ENCODE measurements at regions not wholly inside any gene's neighbourhood (a gene's known extent, or its start where the extent isn't known, plus 50 kb on each side); places are given as distances from the start of the nearest gene placed in this dataset.

DNA sequence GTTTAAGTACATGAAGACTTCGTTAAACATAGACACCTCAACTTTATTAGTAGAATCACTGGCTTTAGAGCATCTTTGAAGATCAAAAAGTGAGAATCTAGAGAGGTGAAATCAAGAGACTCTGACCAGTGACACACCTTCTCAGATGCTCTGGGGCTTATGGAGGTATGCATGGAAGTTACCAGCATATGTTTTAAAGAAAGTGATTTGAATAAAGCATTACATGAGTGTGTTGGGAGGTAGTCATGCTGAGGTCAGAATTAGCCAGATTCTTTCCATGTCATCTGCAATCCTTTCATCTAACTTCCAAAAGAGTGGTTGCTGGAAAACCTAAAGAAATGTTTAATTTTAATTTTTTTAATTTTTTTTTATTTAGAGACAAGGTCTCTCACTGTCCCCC is 658.0 kb upstream of the GOLIM4 start:
- FAIRE-seq, result no peak
- H3K4me1 ChIP-seq (ENCODE audit: control insufficient read depth, extremely low read depth, insufficient read depth, low read length), result no peaks in the 10 kb centered on the region
- no peaks in the 10 kb centered on the region for H3K79me2 ChIP-seq (ENCODE audit: control insufficient read depth, insufficient read depth, low read length)
- H3K27me3 ChIP-seq (ENCODE audit: control insufficient read depth, extremely low read depth, insufficient read depth, low read length), result no peaks in the 10 kb centered on the region
- H3K36me3 ChIP-seq (ENCODE audit: control insufficient read depth in 2 of 2, extremely low read depth in 1 of 2, insufficient read depth in 2 of 2, low read length in 2 of 2), result no peaks in the 10 kb centered on the region
- H3K4me2 ChIP-seq (ENCODE audit: control insufficient read depth, extremely low read depth, insufficient read depth, low read depth, low read length), result no peak overlapping the region
- no peak overlapping the region for H3K9ac ChIP-seq (ENCODE audit: control insufficient read depth, extremely low read depth, insufficient read depth, low read length)
- no peak for TF ChIP-seq EZH2 (IDR thresholded peaks at IDR 0.05; ENCODE audit: low read length)
- TF ChIP-seq, protein P1, sequence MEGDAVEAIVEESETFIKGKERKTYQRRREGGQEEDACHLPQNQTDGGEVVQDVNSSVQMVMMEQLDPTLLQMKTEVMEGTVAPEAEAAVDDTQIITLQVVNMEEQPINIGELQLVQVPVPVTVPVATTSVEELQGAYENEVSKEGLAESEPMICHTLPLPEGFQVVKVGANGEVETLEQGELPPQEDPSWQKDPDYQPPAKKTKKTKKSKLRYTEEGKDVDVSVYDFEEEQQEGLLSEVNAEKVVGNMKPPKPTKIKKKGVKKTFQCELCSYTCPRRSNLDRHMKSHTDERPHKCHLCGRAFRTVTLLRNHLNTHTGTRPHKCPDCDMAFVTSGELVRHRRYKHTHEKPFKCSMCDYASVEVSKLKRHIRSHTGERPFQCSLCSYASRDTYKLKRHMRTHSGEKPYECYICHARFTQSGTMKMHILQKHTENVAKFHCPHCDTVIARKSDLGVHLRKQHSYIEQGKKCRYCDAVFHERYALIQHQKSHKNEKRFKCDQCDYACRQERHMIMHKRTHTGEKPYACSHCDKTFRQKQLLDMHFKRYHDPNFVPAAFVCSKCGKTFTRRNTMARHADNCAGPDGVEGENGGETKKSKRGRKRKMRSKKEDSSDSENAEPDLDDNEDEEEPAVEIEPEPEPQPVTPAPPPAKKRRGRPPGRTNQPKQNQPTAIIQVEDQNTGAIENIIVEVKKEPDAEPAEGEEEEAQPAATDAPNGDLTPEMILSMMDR (optimal IDR thresholded peaks at IDR 0.05 in 1 of 3, IDR thresholded peaks at IDR 0.05 in 1 of 3, conservative IDR thresholded peaks at IDR 0.05 in 1 of 3; ENCODE audit: extremely low read depth in 1 of 3, insufficient read depth in 2 of 3, low read length in 3 of 3), result no peak
- H3K9me3 ChIP-seq (ENCODE audit: control insufficient read depth, low read depth, low read length), result no peaks in the 10 kb centered on the region
- no peak overlapping the region for H2AFZ ChIP-seq (ENCODE audit: control insufficient read depth, low read length)
- H4K20me1 ChIP-seq (ENCODE audit: control insufficient read depth, extremely low read depth, insufficient read depth, low read length), result no peaks in the 10 kb centered on the region
- H3K4me3 ChIP-seq (ENCODE audit: control insufficient read depth in 2 of 3, extremely low read depth in 1 of 3, insufficient read depth in 2 of 3, low read depth in 1 of 3, low read length in 3 of 3), result no peak overlapping the region
- dilution Hi-C loops (cut with MboI; ENCODE audit: extremely low pct_ligation_motif_present, low sequenced_read_pairs), result no loop called here
- H3K27ac ChIP-seq (ENCODE audit: control insufficient read depth, insufficient read depth, low read length), result no peak overlapping the region
- no peaks in the 10 kb centered on the region for H3K9me1 ChIP-seq (ENCODE audit: control insufficient read depth, extremely low read depth, insufficient read depth, low read length)
- DNase-seq (ENCODE audit: low read depth, low spot score), result no peak

DNA sequence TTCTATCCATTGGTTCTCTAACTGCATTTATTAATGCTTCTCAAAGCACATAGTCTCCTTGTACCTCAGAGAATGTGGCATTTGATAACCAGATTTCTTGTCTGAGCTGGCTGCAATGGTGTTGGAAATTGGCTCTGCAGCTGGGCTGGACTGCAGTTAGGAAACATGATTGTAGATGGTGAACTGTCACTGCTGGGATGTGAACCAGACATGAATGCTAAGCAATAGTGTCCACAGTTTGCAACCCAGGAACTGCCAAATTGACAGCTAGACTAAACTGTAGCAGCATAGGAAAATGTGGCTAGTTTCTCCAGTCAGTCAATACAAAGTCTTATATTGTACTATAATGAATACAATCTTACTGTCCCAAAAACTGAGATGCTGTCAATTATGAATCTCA is 656.6 kb upstream of the GOLIM4 start:
- DNase-seq (ENCODE audit: low read depth, low spot score) (no peak), FAIRE-seq (no peak)
- Histone ChIP-seq H3K4me2 (ENCODE audit: control insufficient read depth, extremely low read depth, insufficient read depth, low read depth, low read length) (no peak overlapping the region), H3K4me1 (ENCODE audit: control insufficient read depth, extremely low read depth, insufficient read depth, low read length) (no peaks in the 10 kb centered on the region), H3K9me1 (ENCODE audit: control insufficient read depth, extremely low read depth, insufficient read depth, low read length) (no peaks in the 10 kb centered on the region), H3K27ac (ENCODE audit: control insufficient read depth, insufficient read depth, low read length) (no peak overlapping the region), H4K20me1 (ENCODE audit: control insufficient read depth, extremely low read depth, insufficient read depth, low read length) (no peaks in the 10 kb centered on the region), H3K36me3 (ENCODE audit: control insufficient read depth in 2 of 2, extremely low read depth in 1 of 2, insufficient read depth in 2 of 2, low read length in 2 of 2) (no peaks in the 10 kb centered on the region), H3K27me3 (ENCODE audit: control insufficient read depth, extremely low read depth, insufficient read depth, low read length) (no peaks in the 10 kb centered on the region), H3K79me2 (ENCODE audit: control insufficient read depth, insufficient read depth, low read length) (no peaks in the 10 kb centered on the region), H3K9ac (ENCODE audit: control insufficient read depth, extremely low read depth, insufficient read depth, low read length) (no peak overlapping the region), H2AFZ (ENCODE audit: control insufficient read depth, low read length) (no peak overlapping the region), H3K4me3 (ENCODE audit: control insufficient read depth in 2 of 3, extremely low read depth in 1 of 3, insufficient read depth in 2 of 3, low read depth in 1 of 3, low read length in 3 of 3) (no peak overlapping the region), H3K9me3 (ENCODE audit: control insufficient read depth, low read depth, low read length) (no peaks in the 10 kb centered on the region)
- dilution Hi-C loops (cut with MboI; ENCODE audit: extremely low pct_ligation_motif_present, low sequenced_read_pairs), result no loop called here
- TF ChIP-seq, protein P1 (optimal IDR thresholded peaks at IDR 0.05 in 1 of 3, IDR thresholded peaks at IDR 0.05 in 1 of 3, conservative IDR thresholded peaks at IDR 0.05 in 1 of 3; ENCODE audit: extremely low read depth in 1 of 3, insufficient read depth in 2 of 3, low read length in 3 of 3), result no peak
- TF ChIP-seq EZH2 (IDR thresholded peaks at IDR 0.05; ENCODE audit: low read length), result no peak

All from keratinocyte (primary cell).